ENCODE measurements at regions not wholly inside any gene's neighbourhood (a gene's known extent, or its start where the extent isn't known, plus 50 kb on each side); places are given as distances from the start of the nearest gene placed in this dataset.

DNA sequence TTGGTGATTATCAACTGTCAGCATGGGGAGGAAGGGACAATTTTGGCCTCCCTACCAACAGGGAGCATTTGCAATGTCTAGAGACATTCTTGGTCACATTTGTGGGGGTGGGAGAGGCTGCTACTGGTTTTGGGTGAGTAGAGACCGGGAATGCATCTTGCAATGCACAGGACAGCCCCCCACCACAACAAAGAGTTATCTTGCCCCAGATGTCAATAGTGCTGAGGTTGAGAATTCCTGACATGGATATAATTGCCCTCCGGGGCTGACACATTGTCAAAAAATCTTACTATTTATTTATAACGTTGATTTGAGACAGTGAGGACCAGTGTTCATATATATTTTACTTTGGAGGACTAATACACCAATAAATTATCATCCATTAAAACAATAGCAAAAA is 316.1 kb downstream of the PSAT1 start:
- TF ChIP-seq, protein P1, sequence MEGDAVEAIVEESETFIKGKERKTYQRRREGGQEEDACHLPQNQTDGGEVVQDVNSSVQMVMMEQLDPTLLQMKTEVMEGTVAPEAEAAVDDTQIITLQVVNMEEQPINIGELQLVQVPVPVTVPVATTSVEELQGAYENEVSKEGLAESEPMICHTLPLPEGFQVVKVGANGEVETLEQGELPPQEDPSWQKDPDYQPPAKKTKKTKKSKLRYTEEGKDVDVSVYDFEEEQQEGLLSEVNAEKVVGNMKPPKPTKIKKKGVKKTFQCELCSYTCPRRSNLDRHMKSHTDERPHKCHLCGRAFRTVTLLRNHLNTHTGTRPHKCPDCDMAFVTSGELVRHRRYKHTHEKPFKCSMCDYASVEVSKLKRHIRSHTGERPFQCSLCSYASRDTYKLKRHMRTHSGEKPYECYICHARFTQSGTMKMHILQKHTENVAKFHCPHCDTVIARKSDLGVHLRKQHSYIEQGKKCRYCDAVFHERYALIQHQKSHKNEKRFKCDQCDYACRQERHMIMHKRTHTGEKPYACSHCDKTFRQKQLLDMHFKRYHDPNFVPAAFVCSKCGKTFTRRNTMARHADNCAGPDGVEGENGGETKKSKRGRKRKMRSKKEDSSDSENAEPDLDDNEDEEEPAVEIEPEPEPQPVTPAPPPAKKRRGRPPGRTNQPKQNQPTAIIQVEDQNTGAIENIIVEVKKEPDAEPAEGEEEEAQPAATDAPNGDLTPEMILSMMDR (IDR thresholded peaks at IDR 0.05): no peak
- ATAC-seq (no peak), FAIRE-seq (no peak), DNase-seq (no peak)
- H3K27ac ChIP-seq: no peak overlapping the region
- intact Hi-C loops (cut with DNase I): no loop called here
- H3K36me3 ChIP-seq: no peaks in the 10 kb centered on the region
- peaks cover 7 to 15% (median 8%) of the 10 kb centered on the region in 4 donors for H3K27me3 ChIP-seq
- H3K4me3 ChIP-seq: no peak overlapping the region
- no peaks in the 10 kb centered on the region for H3K4me1 ChIP-seq
- no peaks in the 10 kb centered on the region for H3K9me3 ChIP-seq
- WGBS, 2 donors: 76 to 80% methylated on average over 3 of the region's 3 CpGs

DNA sequence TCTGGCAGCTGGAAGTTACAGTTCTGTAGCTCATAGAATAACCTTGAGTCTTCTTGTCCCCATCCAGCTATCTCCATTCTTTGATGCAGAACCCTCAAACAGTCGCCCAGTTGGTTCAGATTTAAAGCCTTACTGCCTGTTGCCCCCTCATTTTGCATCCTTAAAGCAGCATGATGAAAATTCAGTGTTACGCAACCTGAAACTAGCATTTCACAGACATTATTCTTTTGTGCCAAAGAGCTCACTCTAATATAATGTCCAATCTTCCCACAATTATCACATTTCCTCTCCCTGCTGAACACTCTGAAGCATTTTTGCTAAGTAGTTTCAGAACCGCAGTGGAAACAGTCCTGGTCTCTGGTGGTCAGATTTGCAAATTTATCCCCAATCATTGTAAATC is 318.0 kb downstream of the PSAT1 start:
- no peaks in the 10 kb centered on the region for H3K9me3 ChIP-seq
- ATAC-seq: no peak
- intact Hi-C loops (cut with DNase I): no loop called here
- FAIRE-seq: no peak
- 79 to 81% methylated on average over 3 of the region's 3 CpGs for WGBS, 2 donors
- no peaks in the 10 kb centered on the region for H3K4me1 ChIP-seq
- H3K4me3 ChIP-seq: no peak overlapping the region
- TF ChIP-seq, protein P1 (IDR thresholded peaks at IDR 0.05): no peak
- no peaks in the 10 kb centered on the region for H3K36me3 ChIP-seq
- no peak for DNase-seq
- H3K27ac ChIP-seq: no peak overlapping the region
- peaks cover 0 to 5% (median 0%) of the 10 kb centered on the region in 4 donors for H3K27me3 ChIP-seq

GRCh38 chr9:78615372-78615771 is 318.4 kb downstream of the PSAT1 start:
- intact Hi-C loops (cut with DNase I): no loop called here
- WGBS, 2 donors: 81 to 82% methylated on average over 5 of the region's 5 CpGs

GRCh38 chr9:78618735-78619134 is 321.8 kb downstream of the PSAT1 start:
- Histone ChIP-seq H3K4me3 (no peak overlapping the region), H3K9me3 (no peaks in the 10 kb centered on the region), H3K27me3 (no peaks in the 10 kb centered on the region), H3K36me3 (no peaks in the 10 kb centered on the region), H3K4me1 (no peaks in the 10 kb centered on the region), H3K27ac (no peak overlapping the region)
- TF ChIP-seq, protein P1 (IDR thresholded peaks at IDR 0.05): no peak
- no peak for DNase-seq
- no peak for ATAC-seq
- intact Hi-C loops (cut with DNase I): no loop called here
- no peak for FAIRE-seq
- WGBS, 2 donors: 38 to 46% methylated on average over 2 of the region's 2 CpGs

More at GRCh38 chr9:78615372-78615771, 318.4 kb downstream of the PSAT1 start:
- Histone ChIP-seq H3K4me3 (no peak overlapping the region), H3K36me3 (no peaks in the 10 kb centered on the region), H3K27ac (no peak overlapping the region), H3K9me3 (no peaks in the 10 kb centered on the region), H3K27me3 (peaks cover 0 to 4% (median 0%) of the 10 kb centered on the region in 4 donors), H3K4me1 (no peaks in the 10 kb centered on the region)
- TF ChIP-seq, protein P1 (IDR thresholded peaks at IDR 0.05): no peak
- DNase-seq (no peak), ATAC-seq (no peak), FAIRE-seq (no peak)

DNA sequence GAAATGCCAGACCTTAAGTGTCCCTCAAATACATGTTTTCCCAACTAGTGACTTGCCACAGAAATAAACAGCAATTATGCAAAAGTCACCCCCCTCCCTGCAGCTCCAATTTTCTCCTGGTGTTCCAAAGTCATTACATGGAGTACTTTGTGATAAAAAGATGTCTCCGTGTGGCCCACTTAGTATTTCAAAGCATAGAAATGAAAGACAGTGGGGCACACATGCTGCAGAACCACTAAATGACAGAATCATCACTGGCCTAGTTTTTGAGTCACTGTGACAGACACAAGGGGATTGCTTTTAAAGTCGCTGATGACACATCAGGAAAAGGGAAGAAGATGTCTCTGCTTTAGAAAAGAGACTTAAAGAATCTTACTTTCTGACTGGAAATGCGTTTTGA is 323.4 kb downstream of the PSAT1 start:
- no peak for FAIRE-seq
- TF ChIP-seq, protein P1 (IDR thresholded peaks at IDR 0.05): no peak
- no peak for ATAC-seq
- H3K36me3 ChIP-seq: no peaks in the 10 kb centered on the region
- 66 to 72% methylated on average over 3 of the region's 3 CpGs for WGBS, 2 donors
- no peak for DNase-seq
- H3K4me3 ChIP-seq: no peak overlapping the region
- no peaks in the 10 kb centered on the region for H3K4me1 ChIP-seq
- H3K9me3 ChIP-seq: no peaks in the 10 kb centered on the region
- intact Hi-C loops (cut with DNase I): no loop called here
- no peak overlapping the region for H3K27ac ChIP-seq
- H3K27me3 ChIP-seq: no peaks in the 10 kb centered on the region

Data from pancreas (tissue), 10 donors.